GM18519 (cell line): ENCODE measurements at regions not wholly inside any gene's neighbourhood (a gene's known extent, or its start where the extent isn't known, plus 50 kb on each side); places are given as distances from the start of the nearest gene placed in this dataset.

Experiments
- ATAC-seq: cut with Tn5 transposase; IDR thresholded peaks from one replicate; pipeline ENCODE4 v1.9.1; 2021; ENCODE audit warnings: mild to moderate bottlenecking, moderate library complexity; ENCODE audit not compliant: unreplicated experiment, low FRiP score

GRCh38 chr4:20393486-20394100 is 141.9 kb downstream of the SLIT2 start:
- no peak for ATAC-seq

DNA sequence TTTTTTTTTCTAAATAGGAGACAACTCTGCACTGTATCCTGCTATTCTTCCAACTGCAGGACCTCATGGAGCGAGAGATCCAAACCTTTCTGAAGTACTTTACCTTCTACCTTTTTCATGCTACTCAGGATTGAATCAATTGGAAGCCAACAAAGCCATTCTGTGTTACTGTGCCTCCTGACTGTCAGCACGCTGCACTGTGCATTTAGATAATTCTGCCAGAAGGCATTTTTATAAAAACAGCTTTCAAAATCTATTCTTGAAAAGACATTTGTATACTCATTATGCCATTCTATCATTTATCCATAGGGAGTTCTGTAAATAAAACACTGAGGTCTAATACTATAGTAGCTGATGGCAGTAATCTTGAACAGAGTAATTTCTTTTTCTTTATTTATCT is 142.8 kb downstream of the SLIT2 start:
- no peak for ATAC-seq

GRCh38 chr4:20395160-20395773 is 143.6 kb downstream of the SLIT2 start:
- peak; percentile 66 for ATAC-seq

- ATAC-seq = peak; percentile 55
These were observed 151.6 kb downstream of the SLIT2 start for GRCh38 chr4:20403290-20403689.

DNA sequence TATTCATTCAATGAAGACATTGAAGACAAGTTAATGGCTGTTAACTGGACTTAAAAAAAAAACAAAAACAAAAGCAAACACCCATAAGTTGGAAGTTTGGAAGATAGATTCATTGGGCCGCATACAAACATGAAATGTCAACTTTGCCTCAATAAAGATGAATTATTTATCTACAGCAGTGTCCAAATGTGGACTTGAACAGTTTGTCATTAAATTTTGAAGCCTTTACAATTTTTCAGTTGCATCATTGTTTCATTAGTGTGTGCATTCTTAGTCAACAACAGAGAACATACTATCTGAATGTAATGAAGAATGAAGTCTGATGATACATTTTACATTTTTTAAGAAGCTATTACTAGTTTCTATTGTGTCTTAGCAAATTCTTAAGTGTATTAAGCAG is 152.1 kb downstream of the SLIT2 start:
- no peak for ATAC-seq

- ATAC-seq = no peak
These were observed 156.9 kb downstream of the SLIT2 start for GRCh38 chr4:20408611-20409010.

DNA sequence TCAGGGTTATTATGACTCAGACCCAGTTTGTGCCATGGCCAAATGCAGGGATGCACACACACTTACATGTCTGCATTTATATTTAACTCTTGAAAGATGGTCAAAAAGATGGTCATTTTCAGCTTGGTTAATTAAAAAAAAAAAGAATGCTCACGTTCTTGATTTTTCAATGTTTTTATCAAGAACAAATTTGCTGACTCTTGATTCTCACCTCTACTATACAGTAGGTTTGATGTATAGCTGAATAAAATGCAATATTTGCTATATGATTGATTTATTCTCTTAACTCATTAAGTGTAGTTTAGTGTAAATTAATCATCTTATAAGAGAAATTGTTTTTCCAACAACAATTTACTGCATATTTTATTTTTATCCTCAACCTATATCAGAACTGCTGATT is 160.4 kb downstream of the SLIT2 start:
- no peak for ATAC-seq

DNA sequence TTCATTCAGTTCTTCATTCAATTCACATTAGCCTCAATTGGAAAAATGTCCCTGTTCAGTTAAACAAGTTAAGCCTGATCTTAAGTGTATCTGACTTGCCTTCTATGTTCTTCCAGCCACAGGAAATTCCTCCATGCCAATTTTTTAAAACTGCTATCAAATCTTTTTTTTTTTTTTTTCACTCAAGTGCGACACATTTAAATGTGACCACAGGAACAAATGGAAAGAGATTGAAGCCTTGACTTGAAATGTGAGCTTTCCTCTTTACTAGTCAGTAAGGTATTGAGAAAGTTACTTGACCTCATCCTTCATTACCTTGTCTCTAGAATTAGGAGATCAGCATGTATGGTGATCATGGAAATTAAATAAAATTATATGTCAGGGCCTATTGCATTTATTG is 165.1 kb downstream of the SLIT2 start:
- ATAC-seq = no peak

GRCh38 chr4:20418861-20419451 is 167.3 kb downstream of the SLIT2 start:
- peak; percentile 98 for ATAC-seq

DNA sequence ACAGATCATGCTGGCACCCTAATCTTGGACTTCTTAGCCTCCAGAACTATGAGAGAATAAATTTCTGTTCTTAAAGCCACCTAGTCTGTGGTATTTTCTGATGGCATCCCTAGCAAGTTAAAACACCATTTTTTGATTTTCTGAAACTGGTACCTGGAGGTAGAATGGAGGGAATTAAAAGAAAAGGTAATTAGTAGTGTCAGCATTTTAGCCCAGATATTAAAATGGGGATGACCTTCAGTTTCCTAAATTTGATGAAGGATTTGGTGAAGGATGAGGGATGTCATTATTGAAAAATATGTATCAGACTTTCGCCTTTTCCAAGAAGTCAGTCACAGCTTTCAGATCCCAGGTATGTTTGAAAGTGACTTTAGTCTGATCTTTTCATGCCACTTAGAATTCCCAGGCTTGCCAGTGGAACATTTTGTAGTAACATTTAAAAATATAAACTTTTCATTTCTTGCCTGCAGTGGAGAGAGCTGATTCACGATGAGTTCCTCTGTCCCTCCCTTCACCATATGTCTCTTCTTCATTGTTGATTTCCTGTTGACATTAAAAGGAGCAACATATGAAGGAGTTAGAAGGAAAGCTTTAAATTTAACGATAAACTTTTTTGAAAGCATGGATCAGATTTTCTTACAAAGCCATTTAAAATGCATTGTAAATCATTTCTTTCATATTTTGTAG is 169.4 kb downstream of the SLIT2 start:
- ATAC-seq = no peak

DNA sequence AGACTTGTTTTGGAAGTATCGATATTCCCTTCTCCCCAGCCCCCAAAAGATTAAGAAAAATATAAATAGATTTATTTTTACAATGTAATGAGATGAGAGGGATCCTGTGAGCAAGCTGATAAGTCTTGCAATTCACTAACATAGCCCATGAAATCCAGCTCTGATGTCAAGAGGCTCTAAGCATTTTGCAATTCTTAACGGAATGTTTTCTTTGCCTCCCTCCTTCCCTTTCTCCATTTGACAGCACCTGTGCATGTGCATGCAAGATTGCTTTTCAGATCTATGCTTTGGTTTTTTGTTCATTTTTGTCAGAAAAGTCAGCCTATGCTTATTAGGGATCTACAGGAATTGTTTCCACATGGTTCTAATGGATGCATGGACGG is 169.9 kb downstream of the SLIT2 start:
- no peak for ATAC-seq

- peak; percentile 60 for ATAC-seq
These were observed 170.7 kb downstream of the SLIT2 start for GRCh38 chr4:20422398-20422797.

DNA sequence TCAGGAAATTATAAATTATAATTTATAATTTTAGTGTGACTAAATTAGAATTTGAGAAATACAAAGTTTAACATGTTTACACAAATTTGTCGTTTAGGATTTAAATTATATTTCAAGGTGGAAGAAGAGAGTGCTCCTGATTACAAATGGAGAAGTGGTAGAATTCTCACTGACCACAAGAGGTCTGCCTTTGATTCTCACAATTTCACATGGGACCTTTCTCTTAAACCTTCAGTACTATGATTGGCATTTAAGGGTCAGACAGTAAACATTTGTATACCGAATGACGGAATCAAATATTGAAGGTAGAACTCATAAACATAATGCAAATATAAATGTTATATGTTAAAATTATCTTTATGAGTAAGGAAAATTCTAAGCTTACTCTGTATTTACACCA is 171.7 kb downstream of the SLIT2 start:
- ATAC-seq = no peak

DNA sequence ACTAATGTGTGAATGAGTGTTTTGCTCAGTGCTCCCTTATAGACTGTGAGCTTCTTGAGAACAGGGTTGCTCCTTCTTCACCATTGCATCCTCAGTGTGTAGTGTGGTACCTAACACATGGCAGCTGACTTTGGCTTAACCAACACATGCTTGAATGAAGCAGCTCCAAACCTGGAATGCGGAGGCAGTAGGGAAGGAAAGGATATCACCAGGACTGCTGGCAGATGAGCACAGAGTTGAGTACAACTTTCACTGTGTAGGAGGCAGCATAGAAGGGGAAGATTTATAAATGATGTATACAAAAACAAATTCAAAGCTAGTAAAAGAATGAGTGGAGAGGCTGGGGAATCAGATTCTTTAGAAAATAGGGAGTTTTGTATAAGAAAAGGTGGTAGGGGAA is 174.3 kb downstream of the SLIT2 start:
- ATAC-seq = no peak

DNA sequence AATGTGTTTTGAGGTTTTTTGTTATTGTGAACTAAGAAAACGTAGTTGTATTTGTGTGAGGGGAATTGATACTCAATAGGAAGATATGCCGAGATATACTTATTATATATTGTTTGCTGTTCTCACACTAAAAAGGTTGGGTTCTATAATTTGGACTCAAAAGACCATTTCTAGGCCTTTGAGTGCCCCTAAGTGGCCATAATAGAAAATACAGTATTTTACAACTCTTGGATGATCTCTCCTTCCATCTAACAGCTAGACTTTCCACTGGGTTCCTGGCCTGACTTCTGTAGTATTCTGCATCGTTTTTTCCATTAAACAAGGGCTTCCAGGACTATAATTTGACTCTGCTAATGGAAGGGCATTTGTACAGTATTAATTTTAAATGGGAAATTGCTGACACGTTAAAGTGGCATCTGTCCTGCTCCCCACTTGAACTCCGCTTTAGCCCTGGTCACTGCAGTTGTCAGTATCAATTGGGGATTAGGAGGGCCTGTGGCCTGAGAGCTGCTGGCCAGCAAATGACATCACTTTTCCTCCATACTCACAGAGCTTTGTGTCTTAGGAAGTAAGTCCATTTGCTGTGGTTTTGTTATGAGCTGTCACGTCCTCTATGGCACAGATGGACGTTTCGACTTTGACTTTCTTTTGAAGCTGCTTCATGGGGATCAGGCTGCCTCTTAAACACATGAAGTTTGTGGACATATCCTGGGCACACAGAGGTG is 176.9 kb downstream of the SLIT2 start:
- ATAC-seq = peak; percentile 69

DNA sequence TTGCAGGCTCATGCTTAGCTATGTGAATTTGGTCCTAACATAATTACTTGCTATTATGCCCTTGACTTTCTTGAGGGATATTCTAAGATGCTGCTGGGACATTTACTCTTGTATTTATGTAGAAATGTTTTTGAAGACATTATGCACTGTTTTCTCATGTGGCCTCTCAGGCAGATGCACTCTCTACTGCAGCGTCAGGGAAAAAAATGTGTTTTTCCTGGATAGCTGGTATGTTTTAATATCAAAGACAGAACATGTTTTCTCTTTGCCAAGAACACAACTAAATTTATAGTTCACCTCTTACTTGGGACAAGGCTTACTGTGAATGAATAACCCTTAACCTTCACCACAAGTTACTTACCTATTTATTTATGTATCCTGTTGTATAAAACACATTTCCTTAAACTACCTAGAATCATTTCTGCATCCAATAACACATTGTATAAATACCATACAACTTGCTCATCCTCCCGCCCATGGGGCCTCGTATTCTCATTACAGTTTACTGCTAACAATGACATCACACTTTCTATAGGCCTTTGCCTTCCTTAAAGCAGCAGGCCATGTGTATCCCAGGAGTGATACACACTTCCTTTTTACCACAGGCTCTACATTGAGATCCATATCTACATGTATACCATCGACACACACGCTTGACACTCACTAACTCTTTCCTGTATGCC is 178.7 kb downstream of the SLIT2 start:
- no peak for ATAC-seq

GRCh38 chr4:20431543-20431951 is 179.8 kb downstream of the SLIT2 start:
- no peak for ATAC-seq

DNA sequence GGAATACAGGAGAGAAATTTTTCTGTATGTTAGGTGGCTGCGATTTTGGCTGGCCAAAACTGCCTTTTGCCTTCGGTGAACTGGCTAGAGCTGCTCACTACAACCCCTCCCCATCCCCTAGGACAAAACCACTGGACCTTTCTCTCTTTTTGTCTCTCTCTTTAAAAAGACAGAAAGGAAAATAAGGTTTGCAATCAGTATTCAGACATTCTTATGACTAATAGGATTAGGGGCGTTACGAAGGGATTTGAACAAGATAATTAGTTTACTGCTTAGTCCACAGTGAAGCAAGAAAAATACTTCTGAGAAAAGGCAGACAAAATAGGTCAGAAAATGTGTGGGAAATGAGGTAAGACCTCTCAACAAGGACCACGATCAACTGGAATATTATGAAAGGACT is 180.4 kb downstream of the SLIT2 start:
- no peak for ATAC-seq

DNA sequence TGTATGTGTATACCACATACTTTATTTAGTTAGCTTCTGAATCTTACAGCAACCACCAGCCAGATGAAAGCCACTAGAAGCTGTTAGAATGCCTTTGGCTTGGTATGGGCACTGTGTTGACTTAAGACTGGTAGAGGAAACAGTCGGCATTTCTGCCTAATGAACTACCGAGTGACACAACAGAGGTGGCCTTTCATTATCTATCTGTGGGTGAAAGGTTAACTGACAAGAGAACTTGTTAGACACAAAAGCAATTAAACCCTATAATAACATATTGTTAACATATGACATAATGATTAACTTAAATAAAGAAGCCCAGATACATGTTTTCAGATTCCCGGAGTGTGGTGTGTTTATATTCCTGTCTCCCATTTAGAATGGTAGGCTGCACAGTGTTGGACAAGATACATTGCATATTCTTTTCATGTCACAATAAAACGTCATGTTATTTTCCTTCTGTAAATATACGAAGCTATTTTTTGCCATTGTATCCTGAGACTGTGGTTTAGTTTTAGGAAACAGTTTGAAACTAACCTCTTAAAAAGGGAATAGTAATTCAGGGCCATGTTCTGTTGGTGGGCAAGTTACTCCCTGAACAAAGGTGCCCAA is 181.5 kb downstream of the SLIT2 start:
- ATAC-seq = no peak

- no peak for ATAC-seq
These were observed 188.5 kb downstream of the SLIT2 start for GRCh38 chr4:20440170-20440569.
